ENCODE measurements at regions not wholly inside any gene's neighbourhood (a gene's known extent, or its start where the extent isn't known, plus 50 kb on each side); places are given as distances from the start of the nearest gene placed in this dataset.
"Not testable (repeated sequence)": the region's sequence is repeated elsewhere in the genome, so short reads cannot be mapped to it uniquely, and the experiment has no call there.

DNA sequence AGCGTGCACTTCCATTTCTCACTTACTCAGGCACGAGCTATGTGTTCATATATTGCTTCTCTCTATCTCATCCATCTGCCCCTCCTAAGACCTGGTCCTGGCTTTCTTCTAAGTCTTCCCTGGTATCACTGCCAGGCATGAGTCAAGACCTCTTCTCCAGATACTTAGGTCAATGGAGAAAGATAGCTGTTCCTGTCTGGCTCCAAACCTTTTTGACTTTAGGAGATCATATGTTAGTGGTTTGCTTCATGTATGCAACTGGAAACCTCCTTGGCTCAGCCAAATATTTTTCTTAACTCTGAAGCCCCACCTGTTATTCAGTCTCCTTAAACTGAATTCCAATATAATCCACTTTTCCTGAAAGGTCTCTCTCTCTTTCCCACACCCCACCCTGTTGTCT lies 211.6 kb upstream of the PTBP2 start:
- no peak for DNase-seq (ENCODE audit: low spot score)

DNA sequence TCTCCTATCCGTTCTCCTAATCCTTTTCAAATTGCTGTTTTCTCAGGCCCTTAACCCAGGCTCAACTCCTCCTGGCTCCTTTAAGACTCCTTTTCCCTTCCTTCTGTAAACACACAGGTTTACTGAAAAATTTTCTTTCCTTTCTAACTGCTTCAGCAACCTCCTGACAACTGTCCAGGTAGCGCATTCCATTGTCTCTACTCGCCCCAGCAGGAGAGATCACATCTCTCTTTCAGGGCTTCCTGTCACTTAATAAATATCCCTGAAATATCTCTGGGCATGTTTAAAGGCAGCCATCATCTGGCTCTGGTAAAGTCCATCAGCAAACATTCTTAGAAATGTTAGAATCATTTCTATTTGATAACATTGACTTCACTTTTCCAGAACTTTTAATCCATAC lies 211.2 kb upstream of the PTBP2 start:
- DNase-seq (ENCODE audit: low spot score): no peak

DNA sequence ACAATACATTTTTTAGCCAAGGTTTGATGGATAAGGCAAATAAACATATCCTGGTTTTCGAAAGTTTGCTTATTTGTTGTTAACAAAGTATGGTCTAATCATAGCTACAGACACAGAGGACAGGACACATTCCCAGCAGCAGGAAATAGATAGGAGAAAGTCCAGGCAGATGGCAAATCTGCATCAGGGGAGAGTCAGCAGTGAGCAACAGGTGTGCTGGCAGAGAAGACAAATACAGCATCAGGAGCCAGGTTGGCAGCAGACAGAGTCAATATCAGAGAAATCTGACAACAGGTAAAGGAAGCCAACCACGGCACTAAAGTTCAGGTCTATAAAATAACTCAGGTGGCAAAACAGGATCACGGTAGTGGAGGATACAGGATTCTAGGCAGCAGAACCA lies 210.7 kb upstream of the PTBP2 start:
- DNase-seq (ENCODE audit: low spot score): no peak

DNA sequence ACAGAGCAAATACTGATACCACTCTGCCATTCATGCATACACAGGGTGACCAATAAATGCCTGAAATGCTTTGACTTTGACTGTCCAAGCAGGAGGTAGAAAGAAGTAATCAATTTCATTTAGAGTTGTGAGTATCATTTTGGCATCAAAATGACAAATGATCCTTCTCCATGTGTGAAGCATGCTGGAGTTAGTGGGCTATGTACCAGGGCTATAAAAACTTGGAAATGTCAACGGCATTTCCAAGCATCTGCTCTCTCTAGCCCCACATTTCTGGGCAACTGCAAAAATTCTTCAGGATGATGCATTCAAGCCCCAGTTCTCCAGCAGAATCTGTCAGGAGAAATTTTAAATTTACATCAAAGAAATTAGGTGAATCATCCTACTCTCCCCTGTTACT lies 208.4 kb upstream of the PTBP2 start:
- no peak for DNase-seq (ENCODE audit: low spot score)

DNA sequence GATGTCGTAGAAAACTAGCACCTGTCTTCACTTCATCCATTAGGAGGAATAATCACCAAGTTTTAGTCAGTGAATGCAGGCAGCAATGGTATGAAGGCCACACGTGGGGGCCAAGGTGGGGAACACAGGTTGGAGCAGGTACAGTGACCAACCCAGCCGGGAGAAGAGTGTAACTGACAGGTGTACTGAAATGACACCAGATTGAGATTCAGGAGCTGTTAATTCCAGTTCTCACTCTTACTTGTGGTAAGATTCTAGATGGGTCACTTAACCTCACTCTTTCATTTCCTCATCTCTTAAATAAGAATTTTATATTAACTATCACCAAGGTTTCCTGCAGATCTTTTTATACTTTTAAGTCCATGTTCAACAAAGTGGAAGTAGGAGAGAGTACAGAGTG lies 206.2 kb upstream of the PTBP2 start:
- no peak for DNase-seq (ENCODE audit: low spot score)

DNA sequence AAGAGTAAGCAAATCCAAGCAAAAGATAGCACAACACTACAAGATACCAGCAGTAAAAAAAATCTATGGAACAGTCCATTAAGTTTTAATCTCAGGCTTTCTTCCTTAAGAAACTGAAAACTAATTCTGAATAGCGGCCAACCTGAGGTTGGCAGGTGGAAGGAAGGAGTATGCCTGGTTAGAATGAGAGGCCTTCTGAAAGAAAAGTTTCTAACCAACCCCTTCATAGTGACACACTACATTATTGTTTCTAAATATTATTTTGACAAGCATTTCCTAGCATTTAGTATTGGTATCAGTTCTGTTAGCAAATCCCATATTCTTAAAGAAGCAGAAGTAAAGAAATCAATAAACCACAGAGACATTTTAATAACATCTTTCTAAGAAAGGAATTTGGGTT lies 205.7 kb upstream of the PTBP2 start:
- no peak for DNase-seq (ENCODE audit: low spot score)

DNA sequence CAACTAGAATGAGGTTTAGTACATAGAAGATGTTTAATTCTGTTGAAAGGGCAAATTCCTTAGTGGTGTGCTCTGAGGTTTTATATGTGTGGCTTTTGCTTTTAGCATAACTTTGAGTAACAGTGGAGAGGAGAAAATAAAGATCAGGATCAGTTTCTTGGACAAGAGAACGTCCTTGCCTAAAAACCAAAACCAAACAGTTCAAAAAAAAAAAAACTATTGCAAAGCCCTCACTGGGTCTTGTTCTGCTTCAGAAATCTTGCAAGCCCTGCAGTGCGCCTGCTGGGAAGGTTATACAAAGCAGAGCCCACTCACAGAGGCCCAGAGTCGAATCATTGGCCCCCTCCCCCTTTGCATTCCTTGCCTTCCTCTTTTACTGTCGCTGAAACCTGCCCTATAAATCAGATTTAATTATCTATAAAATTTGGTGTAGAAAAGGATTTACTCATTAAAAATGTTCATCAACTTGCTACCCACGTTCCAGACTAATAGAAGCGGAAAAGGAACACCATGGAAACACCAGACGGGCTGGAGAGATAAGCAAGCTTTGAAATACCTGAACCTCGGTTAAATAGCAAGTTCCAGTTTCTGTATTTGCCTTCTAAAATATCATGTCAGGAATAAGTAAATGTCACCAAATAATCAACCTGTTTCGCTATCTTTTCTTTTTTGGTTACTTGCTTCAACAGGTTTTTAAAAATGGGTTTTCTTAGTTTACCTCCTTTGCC lies 201.6 kb upstream of the PTBP2 start:
- no peak for DNase-seq (ENCODE audit: low spot score)

DNA sequence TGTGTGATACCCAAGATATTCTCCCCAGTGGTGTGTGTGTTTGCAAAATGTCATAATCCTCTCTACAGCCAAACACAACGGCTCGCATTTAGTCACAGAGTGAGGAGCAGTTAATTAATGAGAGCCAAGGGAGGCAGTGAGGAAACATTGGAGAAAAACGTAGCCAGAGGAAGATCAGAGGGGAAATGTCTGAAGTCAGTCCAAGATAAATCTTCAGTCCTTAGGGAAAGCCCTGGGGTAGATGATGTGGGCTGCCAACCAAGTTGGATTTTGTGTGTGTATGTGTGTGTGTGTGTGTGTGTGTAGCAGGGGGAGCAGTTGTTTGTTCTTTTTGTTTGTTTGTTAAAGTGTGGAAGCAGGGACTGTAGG lies 201.0 kb upstream of the PTBP2 start:
- DNase-seq (ENCODE audit: low spot score): no peak

DNA sequence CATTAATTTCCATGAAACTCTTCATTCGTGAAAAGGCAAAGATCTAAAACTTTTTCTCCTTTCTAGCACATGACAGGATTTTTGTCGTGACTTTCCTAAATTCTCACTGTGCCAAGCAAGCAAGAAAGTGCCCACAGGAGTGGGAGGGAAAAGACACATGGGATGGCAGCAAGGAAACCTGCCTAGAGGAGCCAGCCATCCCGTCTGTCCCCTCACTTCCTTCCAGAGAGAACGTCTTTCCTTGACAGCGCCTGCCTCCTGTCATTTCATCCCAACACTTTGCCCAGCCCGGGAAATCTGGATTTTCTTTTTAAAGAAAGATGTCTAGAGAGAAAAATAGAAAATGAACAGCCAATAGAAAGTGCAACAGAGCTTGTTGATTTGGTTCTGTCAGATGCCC lies 200.6 kb upstream of the PTBP2 start:
- DNase-seq (ENCODE audit: low spot score): no peak

DNA sequence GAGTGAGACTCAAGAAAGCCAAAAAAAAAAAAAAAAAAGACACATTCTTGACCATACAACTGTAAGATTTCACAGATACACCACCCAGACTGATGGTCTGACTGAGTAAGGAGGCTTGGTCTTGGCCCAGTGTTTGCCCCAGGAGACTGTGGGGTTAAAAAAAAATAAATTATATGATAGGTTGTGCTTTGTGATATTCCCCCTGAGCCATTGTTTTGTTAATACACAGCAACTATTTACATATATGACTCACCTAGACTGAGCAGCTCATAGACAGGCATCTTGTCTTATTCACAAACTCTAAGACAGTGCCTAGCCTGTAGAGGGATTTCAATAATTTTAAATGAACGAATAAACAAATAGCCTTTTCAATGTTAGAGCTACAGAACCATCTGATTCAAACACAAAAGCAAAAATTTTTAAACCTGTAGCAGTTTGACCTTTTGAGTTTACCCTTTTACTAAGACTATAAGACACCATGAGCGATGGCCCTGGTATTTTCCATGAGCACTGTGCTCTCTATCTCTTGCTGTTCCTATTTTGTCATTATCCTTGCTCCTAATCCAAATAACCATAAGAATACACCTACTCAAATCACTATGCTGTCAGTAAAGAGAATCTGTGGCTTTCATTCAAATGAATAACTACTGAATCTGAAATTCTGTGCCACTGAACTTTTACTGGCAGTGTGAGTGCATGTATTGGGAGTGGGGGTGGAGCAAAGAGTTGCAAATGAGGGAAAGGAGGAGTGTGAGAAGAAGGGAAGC lies 199.4 kb upstream of the PTBP2 start:
- DNase-seq (ENCODE audit: low spot score): no peak

DNA sequence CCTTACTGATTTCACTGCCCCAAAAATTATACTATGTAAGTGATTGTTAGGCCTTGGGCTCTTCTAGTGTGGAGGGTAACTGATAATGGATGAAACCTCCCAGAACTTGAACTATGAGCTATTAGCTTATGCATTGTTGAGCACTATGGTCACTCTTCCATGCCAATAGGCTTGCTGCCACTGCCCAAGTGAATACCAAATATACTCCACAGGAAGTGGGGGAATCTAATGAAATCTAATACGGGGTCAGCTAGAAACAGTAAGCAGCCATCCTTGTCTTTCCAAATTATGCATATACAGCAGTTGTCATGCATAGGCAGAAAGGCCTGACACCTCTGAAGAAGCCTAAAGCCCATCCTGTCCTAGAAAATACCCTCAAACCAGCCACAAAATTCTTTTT lies 198.7 kb upstream of the PTBP2 start:
- DNase-seq (ENCODE audit: low spot score): no peak

DNA sequence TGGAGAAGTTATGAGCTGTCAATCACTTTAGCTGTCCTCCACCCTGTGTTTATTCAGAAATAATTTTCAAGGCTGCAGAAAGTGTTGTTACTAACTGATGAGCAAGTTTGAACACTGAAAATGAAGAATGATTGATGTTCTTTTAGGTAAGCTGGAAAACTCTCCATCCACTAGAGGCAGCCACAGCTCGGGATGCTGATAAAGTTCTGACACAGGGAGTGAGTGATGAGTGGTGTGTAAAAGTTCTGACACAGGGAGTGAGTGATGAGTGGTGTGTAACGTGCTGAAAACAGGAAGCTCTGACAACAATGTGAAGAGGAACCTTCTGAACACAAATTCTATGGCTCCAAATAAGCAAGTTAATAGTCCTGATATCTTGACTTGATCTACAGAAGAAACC lies 197.5 kb upstream of the PTBP2 start:
- no peak for DNase-seq (ENCODE audit: low spot score)

DNA sequence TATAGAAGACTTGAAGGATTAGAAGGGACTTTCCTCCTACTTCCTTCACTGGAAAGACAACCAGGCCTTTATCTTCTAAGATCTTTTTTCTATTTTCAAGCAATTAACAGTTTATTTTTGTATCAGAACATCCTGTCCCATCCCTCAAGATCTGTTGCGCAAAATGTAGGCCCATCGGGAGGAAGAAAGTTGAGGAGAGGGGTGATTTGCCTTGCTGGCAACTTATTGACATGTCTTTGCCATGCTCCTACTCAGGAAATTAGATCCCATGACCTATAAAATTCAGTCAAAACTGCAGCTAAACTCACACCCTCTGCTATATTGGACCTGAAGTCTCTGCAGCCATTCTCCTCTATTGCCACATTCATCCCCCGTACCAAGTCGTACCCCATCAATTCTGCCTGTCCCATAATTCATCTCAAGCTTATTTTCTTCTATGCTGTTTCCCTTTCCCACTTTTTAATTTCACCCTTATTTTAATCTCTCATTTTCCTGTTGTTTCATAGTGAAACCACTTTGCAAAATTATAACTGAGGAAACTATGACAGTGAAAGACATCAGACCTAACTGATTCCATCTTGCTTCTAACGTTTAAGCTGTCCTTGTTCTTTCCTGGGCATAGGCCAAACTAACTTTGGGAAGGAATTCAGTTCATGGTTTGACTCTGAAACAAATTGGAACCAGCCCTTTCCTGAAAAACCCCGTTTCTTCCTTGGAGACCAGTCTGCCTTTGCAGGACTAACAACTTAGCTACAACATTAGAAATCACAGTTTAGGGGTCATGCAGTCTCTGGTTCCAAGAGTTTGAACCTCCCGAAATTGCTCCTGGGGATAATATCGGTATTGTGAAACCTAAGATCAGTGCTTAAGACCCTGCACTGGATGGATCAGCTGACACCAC lies 195.7 kb upstream of the PTBP2 start:
- DNase-seq (ENCODE audit: low spot score): no peak

DNA sequence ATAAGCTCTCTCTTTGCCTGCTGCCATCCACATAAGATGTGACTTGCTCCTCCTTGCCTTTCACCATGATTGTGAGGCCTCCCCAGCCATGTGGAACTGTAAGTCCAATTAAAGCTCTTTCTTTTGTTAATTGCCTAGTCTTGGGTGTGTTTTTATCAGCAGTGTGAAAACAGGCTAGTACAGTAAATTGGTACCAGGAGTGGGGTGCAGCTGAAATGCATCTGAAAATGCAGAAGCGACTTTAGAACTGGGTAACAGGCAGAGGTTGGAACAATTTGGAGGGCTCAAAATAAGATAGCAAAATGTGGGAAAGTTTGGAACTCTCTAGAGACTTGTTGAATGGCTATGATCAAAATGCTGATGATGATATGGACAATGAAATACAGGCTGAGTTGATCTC lies 192.9 kb upstream of the PTBP2 start:
- DNase-seq (ENCODE audit: low spot score): not testable (repeated sequence)

DNA sequence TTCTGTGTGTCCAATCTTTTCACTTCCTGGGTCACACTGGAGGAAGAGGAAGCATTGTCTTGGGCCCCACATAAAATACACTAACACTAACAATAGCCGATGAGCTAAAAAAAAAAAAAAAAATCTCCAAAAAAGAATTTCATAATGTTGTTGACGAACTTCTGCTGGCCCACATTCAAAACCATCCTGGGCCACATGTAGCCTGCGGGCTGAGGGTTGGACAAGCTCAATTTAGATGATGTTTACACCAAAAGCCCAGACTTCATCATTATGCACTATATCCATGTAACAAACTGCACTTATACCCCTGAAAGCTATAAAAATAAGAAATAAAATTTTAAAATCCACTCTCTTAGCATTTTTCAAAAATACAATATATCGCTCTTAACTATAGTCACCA lies 187.8 kb upstream of the PTBP2 start:
- no peak for DNase-seq (ENCODE audit: low spot score)

DNA sequence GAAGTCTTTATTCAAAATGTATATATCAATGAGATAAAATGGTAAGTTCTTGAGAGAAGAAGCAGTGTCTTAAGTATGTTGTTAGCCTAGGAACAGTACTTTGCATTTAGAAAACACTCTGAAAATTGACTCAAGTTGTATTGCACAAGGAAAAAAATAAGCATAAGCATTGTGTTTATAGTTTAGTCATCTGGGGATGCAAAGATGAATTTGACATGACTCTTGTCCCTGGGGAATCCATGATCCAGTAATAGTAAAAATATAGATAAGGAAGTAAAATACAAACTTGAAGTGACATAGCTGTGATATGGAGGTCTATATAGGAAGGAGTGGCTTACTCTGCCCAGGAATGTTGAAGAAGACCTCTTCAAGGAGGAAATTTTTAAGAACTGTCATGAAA lies 185.0 kb upstream of the PTBP2 start:
- no peak for DNase-seq (ENCODE audit: low spot score)

DNA sequence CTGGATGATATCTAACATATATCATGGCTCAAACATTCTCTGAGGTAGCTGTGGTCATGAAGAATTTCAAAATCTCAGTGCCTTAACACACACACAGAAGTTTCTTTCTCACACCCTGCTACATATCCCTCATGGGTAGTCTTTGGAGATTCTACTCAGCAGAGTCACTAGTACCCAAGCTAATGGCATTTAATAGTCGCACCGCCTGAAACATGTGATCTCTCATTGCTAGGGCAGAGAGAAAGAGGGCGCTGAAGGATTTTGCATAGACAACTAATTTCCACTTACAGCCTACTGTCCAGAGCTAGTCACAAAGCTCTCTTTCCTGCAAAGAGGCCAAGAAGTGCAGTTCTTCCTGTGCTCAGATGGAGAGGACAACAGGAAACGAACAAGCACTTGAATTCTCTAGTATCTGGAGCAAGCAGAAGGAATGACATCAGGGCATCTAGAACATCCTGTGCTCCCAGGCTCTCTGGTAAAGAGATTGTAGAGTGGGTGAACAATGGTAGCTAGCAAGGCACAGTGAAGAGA lies 183.4 kb upstream of the PTBP2 start:
- DNase-seq (ENCODE audit: low spot score): peak; percentile 6

DNA sequence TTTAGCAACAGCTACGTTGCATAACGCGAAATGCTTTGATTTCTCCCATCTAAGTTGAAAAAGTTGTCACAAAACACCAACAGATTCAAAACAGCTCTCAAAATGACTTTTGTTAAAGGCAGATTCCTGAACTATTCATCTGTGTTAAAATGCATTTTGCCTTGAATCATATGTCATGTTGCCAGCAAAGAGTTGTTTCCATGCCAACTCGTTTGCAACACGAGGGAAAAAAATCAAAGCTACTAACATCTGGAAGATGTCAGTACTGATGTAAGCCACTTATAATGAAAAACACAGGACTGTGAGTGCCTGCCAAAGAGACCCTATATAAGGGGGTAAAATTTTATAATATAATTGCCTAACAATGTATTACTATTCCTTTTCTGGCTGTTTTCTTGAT lies 182.7 kb upstream of the PTBP2 start:
- peak; percentile 15 for DNase-seq (ENCODE audit: low spot score)

DNA sequence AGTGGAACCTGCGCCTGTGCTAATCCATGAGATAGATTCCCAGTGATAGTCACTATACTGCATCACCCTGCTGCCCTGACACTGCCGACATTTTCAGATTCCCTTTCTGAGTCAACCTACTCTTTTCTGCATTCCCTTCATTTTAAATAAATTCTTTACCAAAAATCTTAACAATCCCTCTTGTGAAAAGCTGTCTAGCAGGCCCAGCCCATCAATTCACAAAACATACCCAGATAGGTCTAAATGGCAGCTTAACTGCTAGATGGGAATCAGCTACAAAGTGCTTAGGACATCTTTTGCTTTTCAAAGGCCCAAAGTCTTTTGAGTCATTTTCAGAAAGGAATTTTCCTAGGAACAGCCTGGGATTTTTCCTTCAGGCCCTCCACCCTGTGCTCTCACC lies 180.1 kb upstream of the PTBP2 start:
- no peak for DNase-seq (ENCODE audit: low spot score)

DNA sequence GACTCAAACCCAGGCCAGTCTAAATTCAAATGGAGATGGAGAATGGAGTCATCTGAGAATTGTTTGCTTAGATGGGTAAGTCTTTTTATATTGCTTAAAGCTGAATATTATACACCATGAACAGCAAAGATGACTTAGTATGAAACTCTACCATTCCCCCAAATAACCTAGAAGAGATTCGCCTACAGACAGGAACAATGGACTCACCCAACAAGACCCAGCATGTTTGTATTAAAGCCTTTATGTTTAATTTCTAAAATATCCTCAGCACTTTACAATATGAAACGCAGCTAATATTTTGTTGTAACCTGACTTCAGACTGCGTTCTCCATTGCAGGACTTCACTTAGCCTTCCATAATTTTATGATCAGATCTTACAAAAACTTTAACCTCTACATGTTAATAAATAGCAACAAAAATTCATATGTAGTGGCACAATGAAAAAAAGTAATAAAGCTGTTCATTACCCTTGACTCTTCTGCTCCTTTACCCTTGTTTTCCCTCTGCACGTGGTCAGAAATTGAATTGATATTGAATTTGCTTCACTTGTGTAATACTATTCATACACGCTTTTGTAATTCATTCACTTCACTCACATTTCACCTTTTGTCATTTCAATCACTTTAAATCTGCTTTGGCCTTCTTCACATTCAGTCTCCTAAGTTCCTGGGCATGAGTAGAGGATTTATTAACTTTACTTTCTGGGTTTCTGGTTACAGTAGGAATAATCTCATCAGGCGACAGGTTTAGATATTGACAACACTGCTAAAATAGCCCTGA lies 177.3 kb upstream of the PTBP2 start:
- no peak for DNase-seq (ENCODE audit: low spot score)

DNA sequence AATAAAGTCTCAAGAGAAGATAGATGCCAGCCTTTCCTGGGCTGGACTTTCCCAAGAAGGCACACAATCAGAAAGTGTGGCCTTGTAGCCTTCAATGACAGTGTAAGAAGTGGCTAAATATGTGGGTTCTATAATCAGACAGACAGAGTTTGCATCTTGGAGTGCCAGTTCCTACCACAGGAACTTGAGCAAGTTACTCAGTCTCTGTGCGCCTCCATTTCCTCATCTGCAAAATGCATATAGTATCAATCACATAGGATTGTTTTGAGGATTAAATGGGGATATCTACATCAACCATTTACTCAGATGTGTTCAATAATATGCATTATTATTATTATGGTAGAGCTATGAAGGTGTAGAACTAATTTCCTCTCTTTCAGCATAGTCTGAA lies 176.8 kb upstream of the PTBP2 start:
- no peak for DNase-seq (ENCODE audit: low spot score)

Data from hepatic stellate cell (primary cell).